Endothelial cell of umbilical vein (primary cell): ENCODE measurements at regions not wholly inside any gene's neighbourhood (a gene's known extent, or its start where the extent isn't known, plus 50 kb on each side); places are given as distances from the start of the nearest gene placed in this dataset.

Experiments used
- BruUV-seq: library from RNA; stranded (reverse); fragments of 400-500 nt; replicated peaks from 2 replicates; lab custom pipeline; 2021; lab: Mats Ljungman, UMichigan
- CTCF ChIA-PET: fragments of 300-600, 350-600 bp; sonication (Branson Sonifier 250); formaldehyde crosslinking; loops from one replicate; lab custom pipeline; 2021; ENCODE audit warnings: antibody characterized with exemption, inconsistent platforms; lab: Charles Lee
- POLR2A ChIA-PET: fragments of 300-600, 350-600 bp; sonication (Branson Sonifier 250); formaldehyde crosslinking; loops from one replicate; lab custom pipeline; 2021; ENCODE audit warnings: antibody characterized with exemption, inconsistent platforms; lab: Charles Lee
- DNase-seq: peaks from one replicate; pipeline ENCODE4 v3.0.0-alpha.2; 2011; ENCODE audit warnings: low read depth, low spot score
- FAIRE-seq: peaks from 2 replicates; lab custom pipeline; 2011; peaks lifted over from hg19 to GRCh38; lab: Jason Lieb, UNC
- H2AFZ ChIP-seq: 2 replicates; pipeline ENCODE4 v1.6.0; 2012; ENCODE audit warnings: low read depth, low read length, control low read depth, inconsistent platforms
- H3K27ac ChIP-seq: 2 replicates; pipeline ENCODE4 v1.5.1; 2011; ENCODE audit warnings: low read depth, mild to moderate bottlenecking, control low read depth, low read length, moderate library complexity; ENCODE audit not compliant: insufficient read depth
- H3K27me3 ChIP-seq, 2 experiments: 2 replicates each; pipeline versions ENCODE4 v1.6.0 to v1.6.1; 2011; ENCODE audit warnings: low read length in 2 of 2, mixed read lengths in 1 of 2; ENCODE audit not compliant: control insufficient read depth in 2 of 2, insufficient read depth in 2 of 2
- H3K36me3 ChIP-seq, 2 experiments: 2 replicates in 1 of 2; 3 replicates in 1 of 2; pipeline ENCODE4 v1.5.1; 2011; ENCODE audit warnings: low read length in 2 of 2, mild to moderate bottlenecking in 1 of 2, moderate library complexity in 1 of 2; ENCODE audit not compliant: control insufficient read depth in 2 of 2, insufficient read depth in 2 of 2; ENCODE audit errors: extremely low read depth in 1 of 2
- H3K4me1 ChIP-seq: 3 replicates; pipeline ENCODE4 v1.5.1; 2011; ENCODE audit warnings: mild to moderate bottlenecking, low read length; ENCODE audit not compliant: control insufficient read depth, insufficient read depth; ENCODE audit errors: extremely low read depth
- H3K4me2 ChIP-seq: 2 replicates; pipeline ENCODE4 v1.6.1; 2011; ENCODE audit warnings: low read length, control low read depth, mixed read lengths; ENCODE audit not compliant: insufficient read depth
- H3K4me3 ChIP-seq, 3 experiments: fragments of 200-600 bp in 1 of 3; sonication (generic), shearing (Covaris generic) in 1 of 3; replicated peaks in 1 of 3; 2 replicates each; pipeline ENCODE4 v1.5.1; 2011 to 2016; ENCODE audit warnings: control low read depth in 3 of 3, low read length in 3 of 3, mild to moderate bottlenecking in 2 of 3, inconsistent platforms in 1 of 3, low read depth in 1 of 3, moderate library complexity in 1 of 3; ENCODE audit not compliant: insufficient read depth in 1 of 3
- H3K79me2 ChIP-seq: 2 replicates; pipeline ENCODE4 v1.6.0; 2012; ENCODE audit warnings: low read length, inconsistent platforms; ENCODE audit not compliant: control insufficient read depth, insufficient read depth
- H3K9ac ChIP-seq: replicated peaks from 2 replicates; pipeline ENCODE3; 2011; ENCODE audit warnings: low read length, control low read depth; ENCODE audit not compliant: insufficient read depth; ENCODE audit errors: extremely low read depth
- H3K9me1 ChIP-seq: replicated peaks from 3 replicates; pipeline ENCODE4 v1.6.0; 2011; ENCODE audit warnings: mild to moderate bottlenecking, low read length; ENCODE audit not compliant: control insufficient read depth, insufficient read depth; ENCODE audit errors: extremely low read depth
- H3K9me3 ChIP-seq: replicated peaks from 2 replicates; pipeline ENCODE4 v1.5.1; 2012; ENCODE audit warnings: low read length, inconsistent platforms; ENCODE audit not compliant: control insufficient read depth, insufficient read depth
- H4K20me1 ChIP-seq: replicated peaks from 2 replicates; pipeline ENCODE3; 2011; ENCODE audit warnings: mild to moderate bottlenecking, low read length; ENCODE audit not compliant: control insufficient read depth, insufficient read depth; ENCODE audit errors: extremely low read depth
- EZH2 ChIP-seq: IDR thresholded peaks from 2 replicates; pipeline ENCODE4 v1.6.1; 2012; ENCODE audit warnings: borderline replicate concordance, low read depth, mild to moderate bottlenecking, moderate library complexity, low read length, inconsistent platforms; ENCODE audit not compliant: severe bottlenecking
- FOS ChIP-seq: IDR thresholded peaks from 2 replicates; pipeline ENCODE4 v1.6.1; 2011; ENCODE audit warnings: mild to moderate bottlenecking, low read length, moderate library complexity, borderline replicate concordance; ENCODE audit not compliant: insufficient read depth
- GATA2 ChIP-seq: IDR thresholded peaks from 2 replicates; pipeline ENCODE4 v1.7.0; 2011; ENCODE audit warnings: low read depth, mild to moderate bottlenecking, moderate library complexity, mixed read lengths, low read length; ENCODE audit not compliant: insufficient read length, insufficient read depth
- JUN ChIP-seq: IDR thresholded peaks from 2 replicates; pipeline ENCODE4 v1.6.1; 2011; ENCODE audit warnings: borderline replicate concordance, low read depth; ENCODE audit not compliant: insufficient read length, insufficient read depth
- MYC ChIP-seq: IDR thresholded peaks from one replicate; pipeline ENCODE4 v1.6.1; 2011; ENCODE audit warnings: mild to moderate bottlenecking, low read depth, low read length
- POLR2A ChIP-seq: IDR thresholded peaks from 2 replicates; pipeline ENCODE4 v1.6.1; 2012; ENCODE audit warnings: low read depth, mild to moderate bottlenecking, control low read depth, low read length
- POLR2AphosphoS5 ChIP-seq: IDR thresholded peaks from 2 replicates; pipeline ENCODE4 v1.6.1; 2012; ENCODE audit warnings: low read depth, mild to moderate bottlenecking, control low read depth, low read length, moderate library complexity; ENCODE audit not compliant: insufficient read depth
- dilution Hi-C: fragments of 300-500 bp; cut with MboI; formaldehyde crosslinking; loops from one replicate; pipeline ENCODE4 v1.15.0; 2019; ENCODE audit warnings: low sequenced_read_pairs; ENCODE audit not compliant: extremely low pct_ligation_motif_present
- intact Hi-C: fragments of 100-400 bp; cut with micrococcal nuclease; formaldehyde crosslinking; loops from one replicate; pipeline ENCODE4 v1.10.0; 2022
- TF ChIP-seq, protein P1 (sequence below), 2 donors: IDR thresholded peaks; 1 replicate in 1 of 2; 2 replicates in 1 of 2; pipeline ENCODE4 v1.5.1; 2011; ENCODE audit warnings: low read length in 2 of 2, mild to moderate bottlenecking in 2 of 2, moderate library complexity in 2 of 2, control low read depth in 1 of 2, inconsistent platforms in 1 of 2, low read depth in 1 of 2; ENCODE audit not compliant: insufficient read depth in 1 of 2; ENCODE audit errors: extremely low read depth in 1 of 2
- TF ChIP-seq, protein P2 (sequence below): IDR thresholded peaks from 2 replicates; pipeline ENCODE4 v1.6.1; 2011; ENCODE audit not compliant: insufficient read depth, insufficient read length

DNA sequence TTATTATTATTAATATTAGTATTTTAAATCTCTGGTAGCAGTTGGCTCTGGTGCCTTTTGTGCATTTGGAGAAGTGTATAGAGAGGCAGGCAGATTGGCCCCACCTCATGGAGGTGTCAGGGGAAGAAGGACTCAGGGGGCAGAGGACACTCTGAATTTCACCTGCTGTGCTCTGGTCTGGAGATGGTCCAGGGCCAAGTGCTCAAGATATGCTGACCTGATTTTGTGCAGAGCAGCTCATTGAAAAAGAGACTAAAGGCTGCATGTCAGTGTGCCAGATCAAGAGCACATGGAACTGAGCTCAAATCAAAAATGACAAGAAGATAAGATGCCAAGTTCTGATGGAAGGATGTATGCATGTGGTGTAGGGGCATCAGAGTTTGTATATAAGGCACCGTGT, 323.6 kb upstream of the TNP1 start:
- TF ChIP-seq GATA2 (no peak), MYC (no peak), POLR2AphosphoS5 (no peak), FOS (no peak), EZH2 (no peak), JUN (no peak), POLR2A (no peak)
- TF ChIP-seq, protein P1, sequence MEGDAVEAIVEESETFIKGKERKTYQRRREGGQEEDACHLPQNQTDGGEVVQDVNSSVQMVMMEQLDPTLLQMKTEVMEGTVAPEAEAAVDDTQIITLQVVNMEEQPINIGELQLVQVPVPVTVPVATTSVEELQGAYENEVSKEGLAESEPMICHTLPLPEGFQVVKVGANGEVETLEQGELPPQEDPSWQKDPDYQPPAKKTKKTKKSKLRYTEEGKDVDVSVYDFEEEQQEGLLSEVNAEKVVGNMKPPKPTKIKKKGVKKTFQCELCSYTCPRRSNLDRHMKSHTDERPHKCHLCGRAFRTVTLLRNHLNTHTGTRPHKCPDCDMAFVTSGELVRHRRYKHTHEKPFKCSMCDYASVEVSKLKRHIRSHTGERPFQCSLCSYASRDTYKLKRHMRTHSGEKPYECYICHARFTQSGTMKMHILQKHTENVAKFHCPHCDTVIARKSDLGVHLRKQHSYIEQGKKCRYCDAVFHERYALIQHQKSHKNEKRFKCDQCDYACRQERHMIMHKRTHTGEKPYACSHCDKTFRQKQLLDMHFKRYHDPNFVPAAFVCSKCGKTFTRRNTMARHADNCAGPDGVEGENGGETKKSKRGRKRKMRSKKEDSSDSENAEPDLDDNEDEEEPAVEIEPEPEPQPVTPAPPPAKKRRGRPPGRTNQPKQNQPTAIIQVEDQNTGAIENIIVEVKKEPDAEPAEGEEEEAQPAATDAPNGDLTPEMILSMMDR (IDR thresholded peaks at IDR 0.05; ENCODE audit: extremely low read depth in 1 of 2, insufficient read depth in 1 of 2, low read depth in 1 of 2, low read length in 2 of 2): no peak
- TF ChIP-seq, protein P2, sequence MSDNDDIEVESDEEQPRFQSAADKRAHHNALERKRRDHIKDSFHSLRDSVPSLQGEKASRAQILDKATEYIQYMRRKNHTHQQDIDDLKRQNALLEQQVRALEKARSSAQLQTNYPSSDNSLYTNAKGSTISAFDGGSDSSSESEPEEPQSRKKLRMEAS: no peak
- Histone ChIP-seq H3K36me3 (no peaks in the 10 kb centered on the region), H3K4me1 (no peaks in the 10 kb centered on the region), H4K20me1 (no peaks in the 10 kb centered on the region), H3K27me3 (no peaks in the 10 kb centered on the region), H3K79me2 (no peaks in the 10 kb centered on the region), H2AFZ (no peak overlapping the region), H3K9me1 (no peaks in the 10 kb centered on the region), H3K9ac (no peak overlapping the region), H3K4me3 (no peak overlapping the region), H3K9me3 (no peaks in the 10 kb centered on the region), H3K4me2 (no peak overlapping the region), H3K27ac (no peak overlapping the region)
- no TSS peak for BruUV-seq
- dilution Hi-C loops (no loop called here), intact Hi-C loops (no loop called here)
- ChIA-PET CTCF (interaction anchor here (1.1 to 2.3 kb wide), 3 partner anchors 12 to 327 kb away, joined by 4 to 14 read pairs (median 4); no protein-coding TSS in a partner anchor), POLR2A (no interaction called here)
- DNase-seq (no peak), FAIRE-seq (no peak)
